Lower lobe of right lung (tissue), 2 donors: ENCODE measurements at regions not wholly inside any gene's neighbourhood (a gene's known extent, or its start where the extent isn't known, plus 50 kb on each side); places are given as distances from the start of the nearest gene placed in this dataset.

Experiments used
- ATAC-seq, 2 donors: fragments of 200-7000 bp; cut with Tn5 transposase; one replicate each; pipeline ENCODE4 v1.9.1; 2020 to 2022; ENCODE audit warnings: mild to moderate bottlenecking in 2 of 2, moderate library complexity in 2 of 2
- DNase-seq: peaks from one replicate; pipeline ENCODE4 v3.0.0-alpha.2; 2020
- H3K27ac ChIP-seq: fragments of 200-600 bp; one replicate; pipeline ENCODE4 v1.8.0; 2022
- H3K27me3 ChIP-seq: fragments of 200-600 bp; one replicate; pipeline ENCODE4 v1.8.0; 2022; ENCODE audit warnings: low read depth
- H3K36me3 ChIP-seq: fragments of 200-600 bp; one replicate; pipeline ENCODE4 v1.8.0; 2022; ENCODE audit warnings: mild to moderate bottlenecking
- H3K4me1 ChIP-seq: fragments of 200-600 bp; one replicate; pipeline ENCODE4 v1.8.0; 2022
- H3K4me3 ChIP-seq: fragments of 200-600 bp; one replicate; pipeline ENCODE4 v1.8.0; 2022; ENCODE audit warnings: mild to moderate bottlenecking
- H3K9me3 ChIP-seq: fragments of 200-600 bp; one replicate; pipeline ENCODE4 v1.8.0; 2022
- CTCF ChIP-seq: fragments of 200-600 bp; IDR thresholded peaks from one replicate; pipeline ENCODE4 v1.8.0; 2022; ENCODE audit warnings: antibody characterized with exemption, mild to moderate bottlenecking
- intact Hi-C: fragments of 100-400 bp; cut with DNase I; formaldehyde crosslinking; loops from one replicate; pipeline ENCODE4 v1.11.0; 2022
- donor health status: DM: no; HTN: yes; CAD: no; lungs with severe emphysema.

GRCh38 chr3:25086721-25087120 lies 341.3 kb upstream of the RARB start:
- DNase-seq = no peak
- ATAC-seq = no peak
- Histone ChIP-seq H3K4me1 (no peaks in the 10 kb centered on the region), H3K4me3 (no peak overlapping the region), H3K27me3 (no peaks in the 10 kb centered on the region), H3K36me3 (no peaks in the 10 kb centered on the region), H3K9me3 (no peaks in the 10 kb centered on the region), H3K27ac (no peak overlapping the region)
- TF ChIP-seq CTCF = no peak
- intact Hi-C loops = no loop called here

GRCh38 chr3:25088284-25088683 lies 339.8 kb upstream of the RARB start:
- Histone ChIP-seq H3K9me3 (no peaks in the 10 kb centered on the region), H3K36me3 (no peaks in the 10 kb centered on the region), H3K27ac (no peak overlapping the region), H3K4me3 (no peak overlapping the region), H3K27me3 (no peaks in the 10 kb centered on the region), H3K4me1 (no peaks in the 10 kb centered on the region)
- no peak for ATAC-seq
- TF ChIP-seq CTCF = no peak
- intact Hi-C loops = no loop called here
- DNase-seq = no peak

- Histone ChIP-seq H3K36me3 (no peaks in the 10 kb centered on the region), H3K9me3 (no peaks in the 10 kb centered on the region), H3K27me3 (no peaks in the 10 kb centered on the region), H3K27ac (no peak overlapping the region), H3K4me1 (no peaks in the 10 kb centered on the region), H3K4me3 (no peak overlapping the region)
- no peak for TF ChIP-seq CTCF
- DNase-seq = no peak
- intact Hi-C loops = no loop called here
- ATAC-seq = no peak
Measured at GRCh38 chr3:25090698-25091453, 337.2 kb upstream of the RARB start.

GRCh38 chr3:25091934-25092333 lies 336.1 kb upstream of the RARB start:
- Histone ChIP-seq H3K36me3 (no peaks in the 10 kb centered on the region), H3K27ac (no peak overlapping the region), H3K27me3 (no peaks in the 10 kb centered on the region), H3K9me3 (no peaks in the 10 kb centered on the region), H3K4me1 (no peaks in the 10 kb centered on the region), H3K4me3 (no peak overlapping the region)
- DNase-seq (no peak), ATAC-seq (no peak)
- intact Hi-C loops = no loop called here
- TF ChIP-seq CTCF = no peak

- Histone ChIP-seq H3K27me3 (no peaks in the 10 kb centered on the region), H3K4me3 (no peak overlapping the region), H3K4me1 (no peaks in the 10 kb centered on the region), H3K36me3 (no peaks in the 10 kb centered on the region), H3K27ac (no peak overlapping the region), H3K9me3 (no peaks in the 10 kb centered on the region)
- intact Hi-C loops = no loop called here
- no peak for TF ChIP-seq CTCF
- ATAC-seq (no peak), DNase-seq (no peak)
Measured at GRCh38 chr3:25094932-25095685, 333.0 kb upstream of the RARB start.
